ENCODE measurements at regions not wholly inside any gene's neighbourhood (a gene's known extent, or its start where the extent isn't known, plus 50 kb on each side); places are given as distances from the start of the nearest gene placed in this dataset.
"Not testable (repeated sequence)": the region's sequence is repeated elsewhere in the genome, so short reads cannot be mapped to it uniquely, and the experiment has no call there.

DNA sequence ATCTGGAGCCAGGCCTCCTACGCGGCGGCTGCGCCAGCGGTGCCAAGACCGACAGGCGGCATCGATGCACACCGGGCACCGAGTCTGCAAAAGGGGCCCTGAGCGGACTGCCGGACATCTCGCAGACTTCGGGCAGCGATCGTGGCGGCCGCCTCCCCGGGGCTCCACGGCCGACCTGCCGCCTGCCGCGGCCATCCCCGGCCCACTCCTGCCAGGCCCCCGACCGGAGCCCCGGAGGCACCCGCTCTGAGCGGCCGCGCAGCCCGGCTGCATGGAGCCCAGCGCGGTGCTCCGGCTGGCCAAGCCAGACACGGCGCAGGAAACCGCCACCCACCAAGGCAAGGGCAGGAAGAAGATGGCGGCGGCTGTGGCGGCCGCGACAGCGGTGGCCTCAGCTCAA is 154.2 kb upstream of the KCTD7 start:
- Mint-ChIP-seq H3K27me3 (ENCODE audit: insufficient read depth) (no peaks in the 10 kb centered on the region; the same call in 1 of the 2 replicates), H3K36me3 (ENCODE audit: low read depth) (peaks cover 6% of the 10 kb centered on the region; the same call in 1 of the 2 replicates), H3K4me1 (ENCODE audit: low read depth) (no peaks in the 10 kb centered on the region), H3K27ac (no peak overlapping the region), H3K4me3 (no peak overlapping the region), H3K9me3 (no peaks in the 10 kb centered on the region)
- no peak for DNase-seq
- TF ChIP-seq CTCF (IDR thresholded peaks at IDR 0.05), result no peak

- H3K9me3 Mint-ChIP-seq, result not testable (repeated sequence)
These were observed 152.6 kb upstream of the KCTD7 start for GRCh38 chr7:66476056-66476455.

DNA sequence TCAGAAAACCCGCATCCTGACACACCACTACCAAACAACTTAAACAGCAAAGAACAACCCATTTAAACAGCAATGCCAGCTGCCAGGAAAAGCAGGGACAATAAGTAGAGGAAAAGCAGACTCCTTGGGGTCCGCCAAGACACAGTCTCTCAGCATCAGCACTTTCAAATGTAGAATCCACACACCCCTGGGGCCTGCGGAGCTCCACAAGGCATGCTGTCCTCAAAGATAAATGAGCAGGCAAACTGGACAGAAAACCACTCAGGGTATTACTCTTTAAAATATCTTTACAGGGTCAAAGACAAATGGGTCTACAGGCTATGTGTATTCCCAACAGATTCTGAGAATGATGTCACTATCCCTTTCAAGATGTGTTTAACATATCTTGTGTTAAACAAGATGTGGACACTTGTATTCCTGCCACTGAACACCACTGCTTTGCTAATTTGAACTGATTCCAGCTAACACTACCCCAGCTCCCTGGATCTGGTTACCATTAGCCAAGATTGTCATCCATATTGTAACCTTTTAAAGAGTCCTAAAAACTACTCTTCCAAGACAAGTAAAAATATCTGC is 150.8 kb upstream of the KCTD7 start:
- peaks cover 11% of the 10 kb centered on the region; the same call in 1 of the 2 replicates for H3K36me3 Mint-ChIP-seq (ENCODE audit: low read depth)
- H3K4me1 Mint-ChIP-seq (ENCODE audit: low read depth); H3K4me3 Mint-ChIP-seq; H3K9me3 Mint-ChIP-seq; DNase-seq; H3K27ac Mint-ChIP-seq; H3K27me3 Mint-ChIP-seq (ENCODE audit: insufficient read depth): not testable (repeated sequence)

More at GRCh38 chr7:66476056-66476455, 152.6 kb upstream of the KCTD7 start:
- not testable (repeated sequence) for H3K27ac Mint-ChIP-seq; DNase-seq; H3K4me1 Mint-ChIP-seq (ENCODE audit: low read depth); H3K4me3 Mint-ChIP-seq; H3K27me3 Mint-ChIP-seq (ENCODE audit: insufficient read depth)
- peaks cover 11% of the 10 kb centered on the region; the same call in 1 of the 2 replicates for H3K36me3 Mint-ChIP-seq (ENCODE audit: low read depth)

- not testable (repeated sequence) for H3K9me3 Mint-ChIP-seq; H3K4me1 Mint-ChIP-seq (ENCODE audit: low read depth); DNase-seq; H3K27ac Mint-ChIP-seq; H3K4me3 Mint-ChIP-seq; H3K27me3 Mint-ChIP-seq (ENCODE audit: insufficient read depth)
- peaks cover 11% of the 10 kb centered on the region; the same call in 1 of the 2 replicates for H3K36me3 Mint-ChIP-seq (ENCODE audit: low read depth)
These were observed 147.5 kb upstream of the KCTD7 start for GRCh38 chr7:66481229-66481628.

- not testable (repeated sequence) for H3K36me3 Mint-ChIP-seq (ENCODE audit: low read depth); H3K4me3 Mint-ChIP-seq; H3K27ac Mint-ChIP-seq; H3K9me3 Mint-ChIP-seq; H3K27me3 Mint-ChIP-seq (ENCODE audit: insufficient read depth); H3K4me1 Mint-ChIP-seq (ENCODE audit: low read depth); DNase-seq
These were observed 139.6 kb upstream of the KCTD7 start for GRCh38 chr7:66489065-66489464.

GRCh38 chr7:66489741-66490140 is 138.9 kb upstream of the KCTD7 start:
- not testable (repeated sequence) for H3K9me3 Mint-ChIP-seq; H3K4me1 Mint-ChIP-seq (ENCODE audit: low read depth); H3K4me3 Mint-ChIP-seq; DNase-seq; H3K36me3 Mint-ChIP-seq (ENCODE audit: low read depth); H3K27me3 Mint-ChIP-seq (ENCODE audit: insufficient read depth); H3K27ac Mint-ChIP-seq

DNA sequence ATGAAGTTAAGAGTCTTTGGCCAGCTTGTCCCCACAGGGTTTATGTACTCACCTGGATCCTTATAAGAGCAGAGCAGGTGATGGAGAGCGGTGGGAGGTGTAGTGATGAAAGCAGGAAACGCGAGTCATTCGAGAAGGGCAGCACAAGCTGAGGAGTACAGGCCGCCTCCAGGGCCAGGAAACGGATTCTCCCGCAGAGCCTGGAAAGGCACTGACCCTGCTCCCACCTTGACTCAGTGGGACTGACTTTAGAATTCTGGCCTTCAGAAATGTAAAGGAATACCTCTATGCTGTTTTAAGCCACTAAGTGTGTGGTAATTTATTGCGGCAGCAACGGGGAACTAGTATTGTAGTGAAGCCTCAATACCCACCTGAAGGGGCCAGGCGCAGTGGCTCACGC is 137.7 kb upstream of the KCTD7 start:
- not testable (repeated sequence) for H3K4me1 Mint-ChIP-seq (ENCODE audit: low read depth); DNase-seq; H3K27ac Mint-ChIP-seq; H3K36me3 Mint-ChIP-seq (ENCODE audit: low read depth); H3K4me3 Mint-ChIP-seq; H3K9me3 Mint-ChIP-seq; H3K27me3 Mint-ChIP-seq (ENCODE audit: insufficient read depth)

DNA sequence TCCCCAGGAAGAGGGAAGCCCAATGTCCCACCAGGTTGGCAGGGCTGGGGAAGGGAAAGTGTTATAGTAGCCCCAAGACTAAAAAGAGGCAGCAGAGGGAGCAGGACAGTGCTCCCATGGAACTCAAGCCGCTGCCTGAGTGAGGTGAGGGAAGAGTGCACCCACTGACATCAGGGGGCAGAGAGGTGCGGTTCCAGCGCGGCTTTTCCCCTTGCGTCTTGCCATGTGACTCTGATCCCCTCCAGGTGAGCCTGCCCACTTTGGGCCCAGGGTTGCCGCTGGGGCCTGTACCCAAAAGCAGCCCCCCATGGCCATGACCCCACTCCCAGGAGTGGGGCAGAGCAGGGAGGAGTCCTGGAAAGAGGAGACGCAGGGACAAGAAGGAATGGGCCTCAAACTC is 136.3 kb upstream of the KCTD7 start:
- peak overlapping the region; percentile 90 for H3K4me3 Mint-ChIP-seq
- H3K4me1 Mint-ChIP-seq (ENCODE audit: low read depth); DNase-seq; H3K9me3 Mint-ChIP-seq; H3K27me3 Mint-ChIP-seq (ENCODE audit: insufficient read depth); H3K36me3 Mint-ChIP-seq (ENCODE audit: low read depth): not testable (repeated sequence)
- peak overlapping the region; percentile 98 for H3K27ac Mint-ChIP-seq

GRCh38 chr7:66493235-66494205 is 135.2 kb upstream of the KCTD7 start:
- H3K9me3 Mint-ChIP-seq, result no peaks in the 10 kb centered on the region
- peak; percentile 47 for TF ChIP-seq CTCF (IDR thresholded peaks at IDR 0.05)

More at GRCh38 chr7:66493235-66494205, 135.2 kb upstream of the KCTD7 start:
- H3K27me3 Mint-ChIP-seq (ENCODE audit: insufficient read depth), result no peaks in the 10 kb centered on the region; the same call in 1 of the 2 replicates
- DNase-seq, result peak; percentile 96
- peak overlapping the region; percentile 90 for H3K4me3 Mint-ChIP-seq
- peaks cover 5% of the 10 kb centered on the region; the same call in 1 of the 2 replicates for H3K4me1 Mint-ChIP-seq (ENCODE audit: low read depth)
- peak overlapping the region; percentile 98 for H3K27ac Mint-ChIP-seq
- no peaks in the 10 kb centered on the region for H3K36me3 Mint-ChIP-seq (ENCODE audit: low read depth)

Measured in HFFc6 (cell line).